SH-SY5Y (cell line): ENCODE measurements at regions not wholly inside any gene's neighbourhood (a gene's known extent, or its start where the extent isn't known, plus 50 kb on each side); places are given as distances from the start of the nearest gene placed in this dataset.

Source experiments
- GATA2 ChIP-seq: IDR thresholded peaks from 2 replicates; pipeline ENCODE4 v1.6.1; 2011; ENCODE audit warnings: mild to moderate bottlenecking, low read depth, low read length
- GATA3 ChIP-seq: IDR thresholded peaks from 2 replicates; pipeline ENCODE4 v1.6.1; 2011; ENCODE audit warnings: low read depth, mild to moderate bottlenecking, low read length, moderate library complexity

DNA sequence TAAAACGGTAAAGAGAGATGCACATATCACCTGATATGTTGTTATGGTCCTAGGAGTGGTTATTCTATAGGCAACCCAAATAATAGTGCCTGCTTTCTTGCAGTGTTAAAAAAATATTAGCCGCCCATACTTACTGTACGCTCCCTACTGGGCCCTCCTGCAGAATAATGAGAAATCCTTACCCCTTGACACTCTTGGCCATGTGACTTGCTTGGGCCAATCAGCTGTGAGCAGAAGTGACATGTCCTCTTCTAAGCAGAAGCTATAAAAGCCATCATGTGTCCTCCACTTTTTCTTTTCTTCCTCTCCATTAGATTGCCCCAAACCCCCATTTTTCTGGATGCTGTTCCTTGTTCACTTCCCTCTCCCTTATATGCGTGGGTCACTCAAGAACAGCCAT lies 90.5 kb upstream of the SPRED2 start:
- no peak for TF ChIP-seq GATA3
- no peak for TF ChIP-seq GATA2
